ENCODE measurements at regions not wholly inside any gene's neighbourhood (a gene's known extent, or its start where the extent isn't known, plus 50 kb on each side); places are given as distances from the start of the nearest gene placed in this dataset.

GRCh38 chr5:125847561-125847960 lies 575.6 kb upstream of the GRAMD2B start:
- TF ChIP-seq ESRRA (IDR thresholded peaks at IDR 0.05; ENCODE audit: borderline replicate concordance, low read length) (no peak), TP53 (CRISPR knock-in tag; IDR thresholded peaks at IDR 0.05) (no peak), PHF8 (IDR thresholded peaks at IDR 0.05; ENCODE audit: borderline replicate concordance, low read depth) (no peak), MAX (IDR thresholded peaks at IDR 0.05) (no peak), EP300 (IDR thresholded peaks at IDR 0.05) (no peak), CTCF (IDR thresholded peaks at IDR 0.05) (no peak), RNF2 (IDR thresholded peaks at IDR 0.05; ENCODE audit: borderline replicate concordance, low read depth) (no peak)
